Testis (tissue), 2 donors: ENCODE measurements at regions not wholly inside any gene's neighbourhood (a gene's known extent, or its start where the extent isn't known, plus 50 kb on each side); places are given as distances from the start of the nearest gene placed in this dataset.

Experiments
- DNase-seq: peaks from one replicate; pipeline ENCODE4 v3.0.0-alpha.2; 2019
- H3K27ac ChIP-seq, 2 donors: fragments of 200-600 bp; sonication (generic); one replicate each; pipeline ENCODE4 v1.5.1; 2019
- H3K27me3 ChIP-seq: fragments of 200-600 bp; sonication (generic); one replicate; pipeline ENCODE4 v1.5.1; 2019
- H3K36me3 ChIP-seq: fragments of 200-600 bp; sonication (generic); one replicate; pipeline ENCODE4 v1.5.1; 2017; ENCODE audit warnings: low read depth; ENCODE audit errors: missing control alignments
- H3K4me1 ChIP-seq: fragments of 200-600 bp; sonication (generic); one replicate; pipeline ENCODE4 v1.5.1; 2019
- H3K4me3 ChIP-seq, 2 donors: fragments of 200-600 bp; sonication (generic); one replicate each; pipeline ENCODE4 v1.5.1; 2017 to 2019
- H3K9me3 ChIP-seq: fragments of 200-600 bp; sonication (generic); one replicate; pipeline ENCODE4 v1.5.1; 2017
- POLR2A ChIP-seq: fragments of 450-650 bp; IDR thresholded peaks from one replicate; pipeline ENCODE4 v1.6.1; 2017; ENCODE audit warnings: antibody characterized with exemption, mild to moderate bottlenecking, moderate library complexity
- WGBS, 2 donors: methylation state at CpG; one replicate each; pipeline ENCODE4 v1.1.5; 2018; 5-methylcytosine and 5-hydroxymethylcytosine counted together
- intact Hi-C: fragments of 100-400 bp; cut with DNase I; formaldehyde crosslinking; loops from one replicate; pipeline ENCODE4 v1.15.1; 2023; ENCODE audit warnings: low total_unique reads
- small RNA-seq, 2 donors: library from RNA; depleted of rRNA; stranded (forward); fragments of <200 nt; gene quantifications; one replicate each; pipeline ENCODE3, GENCODE V24; 2016
- TF ChIP-seq, protein P1 (sequence below), 3 experiments: fragments of 450-650 bp in 2 of 3; fragments of 200-600 bp in 1 of 3; sonication (generic) in 1 of 3; IDR thresholded peaks; one replicate each; pipeline ENCODE4 v1.5.1; 2016 to 2019; ENCODE audit warnings: antibody characterized with exemption in 3 of 3, mild to moderate bottlenecking in 2 of 3, moderate library complexity in 1 of 3

DNA sequence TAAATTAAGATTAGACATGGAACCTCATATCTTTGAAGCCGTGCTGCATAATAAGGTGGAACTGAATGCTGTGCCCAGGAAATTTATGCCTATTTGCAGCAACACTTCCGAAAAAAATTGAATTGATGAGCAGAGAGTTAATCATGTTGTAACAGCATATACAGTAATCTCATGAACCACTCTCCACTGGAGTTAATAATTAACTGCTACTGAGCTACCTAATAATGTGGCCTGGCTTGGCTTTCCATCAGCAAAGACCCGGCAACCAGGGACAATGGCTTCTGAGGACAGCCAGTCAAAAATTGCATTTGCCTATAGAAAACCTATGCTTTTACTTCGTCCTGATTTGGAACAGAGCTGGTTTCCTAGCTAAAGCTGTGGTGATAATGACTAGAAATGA, 63.8 kb upstream of the GATB start:
- H3K27me3 ChIP-seq = no peaks in the 10 kb centered on the region
- H3K4me3 ChIP-seq = peak overlapping the region in 1 of 2 donors; percentile 2
- H3K36me3 ChIP-seq = no peaks in the 10 kb centered on the region
- no peak for TF ChIP-seq POLR2A
- TF ChIP-seq, protein P1, sequence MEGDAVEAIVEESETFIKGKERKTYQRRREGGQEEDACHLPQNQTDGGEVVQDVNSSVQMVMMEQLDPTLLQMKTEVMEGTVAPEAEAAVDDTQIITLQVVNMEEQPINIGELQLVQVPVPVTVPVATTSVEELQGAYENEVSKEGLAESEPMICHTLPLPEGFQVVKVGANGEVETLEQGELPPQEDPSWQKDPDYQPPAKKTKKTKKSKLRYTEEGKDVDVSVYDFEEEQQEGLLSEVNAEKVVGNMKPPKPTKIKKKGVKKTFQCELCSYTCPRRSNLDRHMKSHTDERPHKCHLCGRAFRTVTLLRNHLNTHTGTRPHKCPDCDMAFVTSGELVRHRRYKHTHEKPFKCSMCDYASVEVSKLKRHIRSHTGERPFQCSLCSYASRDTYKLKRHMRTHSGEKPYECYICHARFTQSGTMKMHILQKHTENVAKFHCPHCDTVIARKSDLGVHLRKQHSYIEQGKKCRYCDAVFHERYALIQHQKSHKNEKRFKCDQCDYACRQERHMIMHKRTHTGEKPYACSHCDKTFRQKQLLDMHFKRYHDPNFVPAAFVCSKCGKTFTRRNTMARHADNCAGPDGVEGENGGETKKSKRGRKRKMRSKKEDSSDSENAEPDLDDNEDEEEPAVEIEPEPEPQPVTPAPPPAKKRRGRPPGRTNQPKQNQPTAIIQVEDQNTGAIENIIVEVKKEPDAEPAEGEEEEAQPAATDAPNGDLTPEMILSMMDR (IDR thresholded peaks at IDR 0.05) = no peak
- WGBS, 2 donors = 69 to 80% methylated on average over 4 of the region's 4 CpGs
- no peak overlapping the region for H3K27ac ChIP-seq
- intact Hi-C loops = no loop called here
- DNase-seq = no peak
- H3K9me3 ChIP-seq = no peaks in the 10 kb centered on the region
- no peaks in the 10 kb centered on the region for H3K4me1 ChIP-seq

DNA sequence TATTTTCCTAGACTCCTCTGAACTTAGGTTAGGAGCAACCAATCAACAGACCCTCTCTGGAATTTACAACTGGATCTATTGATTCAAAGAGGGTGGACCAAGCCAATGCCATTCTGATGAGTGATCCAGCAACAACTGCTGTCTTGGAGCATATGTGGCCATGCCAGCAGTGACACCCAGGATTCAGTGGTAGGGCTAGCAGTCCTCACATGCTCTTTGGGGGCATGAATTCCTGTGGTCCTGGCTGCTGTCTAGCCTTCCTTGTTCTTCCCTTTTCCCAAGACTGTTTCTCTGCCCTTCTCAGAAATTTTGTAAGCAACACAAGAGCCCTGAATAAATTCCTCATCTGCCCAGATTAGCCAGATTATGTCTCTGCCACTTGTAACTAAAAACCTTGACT, 61.5 kb upstream of the GATB start:
- DNase-seq = no peak
- H3K27ac ChIP-seq = no peak overlapping the region
- H3K27me3 ChIP-seq = no peaks in the 10 kb centered on the region
- H3K4me3 ChIP-seq = no peak overlapping the region
- no peaks in the 10 kb centered on the region for H3K9me3 ChIP-seq
- H3K36me3 ChIP-seq = no peaks in the 10 kb centered on the region
- no peak for TF ChIP-seq POLR2A
- TF ChIP-seq, protein P1 (IDR thresholded peaks at IDR 0.05) = no peak
- intact Hi-C loops = no loop called here
- H3K4me1 ChIP-seq = no peaks in the 10 kb centered on the region

DNA sequence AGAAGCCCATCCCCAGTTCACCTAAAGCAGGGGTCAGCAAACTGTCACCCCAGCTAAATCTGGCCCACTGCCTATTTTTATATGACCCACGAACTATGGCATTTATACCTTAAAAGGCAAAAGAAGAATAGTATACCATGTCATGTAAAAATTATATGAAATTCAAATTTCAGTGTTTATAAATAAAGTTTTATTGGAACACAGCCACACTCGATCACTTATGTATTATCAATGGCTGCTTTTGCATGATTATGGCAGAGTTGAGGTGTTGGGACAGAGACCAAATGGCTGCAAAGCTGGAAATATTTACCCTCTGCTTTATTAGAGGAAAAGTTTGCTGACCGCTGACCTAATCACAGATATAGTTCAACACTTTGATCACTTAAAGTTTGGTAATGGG, 59.2 kb upstream of the GATB start:
- intact Hi-C loops = no loop called here
- WGBS, 2 donors = 88 to 92% methylated on average over 3 of the region's 3 CpGs
- no peak for DNase-seq
- Histone ChIP-seq H3K36me3 (no peaks in the 10 kb centered on the region), H3K9me3 (no peaks in the 10 kb centered on the region), H3K4me1 (no peaks in the 10 kb centered on the region), H3K4me3 (no peak overlapping the region), H3K27me3 (no peaks in the 10 kb centered on the region), H3K27ac (no peak overlapping the region)
- TF ChIP-seq, protein P1 (IDR thresholded peaks at IDR 0.05) = no peak
- TF ChIP-seq POLR2A = no peak

DNA sequence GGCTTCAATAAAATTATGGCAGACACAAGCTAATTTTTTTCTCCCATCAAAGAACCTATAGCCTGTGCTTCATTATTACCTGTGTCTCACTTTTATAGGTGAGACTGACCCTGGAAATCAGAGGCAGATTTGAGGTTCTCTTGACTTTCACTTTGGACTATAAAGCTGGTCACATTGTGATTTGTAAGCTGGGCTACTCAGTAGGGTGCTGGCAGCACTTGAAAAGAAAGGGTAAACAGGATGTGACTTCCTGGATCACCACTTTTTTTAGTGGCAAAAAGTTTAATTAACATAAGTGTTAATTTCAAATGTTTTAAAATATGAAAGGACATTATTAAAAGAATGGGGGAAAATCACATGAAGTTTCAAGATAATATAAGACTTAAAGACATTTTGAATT, 50.6 kb upstream of the GATB start:
- intact Hi-C loops = no loop called here
- H3K27ac ChIP-seq = no peak overlapping the region

More for the DNA sequence above, 50.6 kb upstream of the GATB start:
- Histone ChIP-seq H3K4me3 (no peak overlapping the region), H3K4me1 (no peaks in the 10 kb centered on the region), H3K27me3 (no peaks in the 10 kb centered on the region), H3K36me3 (no peaks in the 10 kb centered on the region), H3K9me3 (no peaks in the 10 kb centered on the region)
- TF ChIP-seq, protein P1 (IDR thresholded peaks at IDR 0.05) = no peak
- TF ChIP-seq POLR2A = no peak
- DNase-seq = no peak

Small RNA genes lying in the stretch of these regions (small RNA-seq; reads per million reads assigned to genes)
- gene RN7SL446P (0 reads per million in 2 donors), gene RNA5SP169 (0 reads per million in 2 donors)
